Naive thymus-derived CD4-positive, alpha-beta T cell (primary cell): ENCODE measurements at regions not wholly inside any gene's neighbourhood (a gene's known extent, or its start where the extent isn't known, plus 50 kb on each side); places are given as distances from the start of the nearest gene placed in this dataset.

ENCODE experiments used
- ATAC-seq: fragments of 150-1000 bp; cut with Tn5 transposase; 2 replicates; pipeline ENCODE4 v1.10.0; 2021; ENCODE audit warnings: mild to moderate bottlenecking, moderate library complexity
- CTCF ChIA-PET: fragments of 350-600 bp; sonication (Branson Sonifier 250); formaldehyde crosslinking; loops from one replicate; lab custom pipeline; 2021; ENCODE audit warnings: antibody characterized with exemption; lab: Charles Lee
- POLR2A ChIA-PET: fragments of 350-600 bp; sonication (Branson Sonifier 250); formaldehyde crosslinking; loops from one replicate; lab custom pipeline; 2021; ENCODE audit warnings: antibody characterized with exemption, inconsistent platforms; lab: Charles Lee
- DNase-seq, 9 donors: peaks; one replicate each; pipeline versions ENCODE4 v3.0.0 to v3.0.0-alpha.2; 2020 to 2022; ENCODE audit warnings: mixed read lengths in 1 of 9
- H3K27ac ChIP-seq: one replicate; pipeline ENCODE4 v1.7.0; 2013; ENCODE audit warnings: mild to moderate bottlenecking, low read depth, low read length, moderate library complexity
- H3K27me3 ChIP-seq, 2 donors: one replicate each; pipeline ENCODE4 v1.7.0; 2013; ENCODE audit warnings: low read length in 2 of 2, mild to moderate bottlenecking in 2 of 2, moderate library complexity in 2 of 2; ENCODE audit not compliant: control insufficient read depth in 2 of 2, insufficient read depth in 2 of 2
- H3K36me3 ChIP-seq, 3 experiments: 1 replicate in 2 of 3; 2 replicates in 1 of 3; pipeline ENCODE4 v1.7.0; 2013; ENCODE audit warnings: low read length in 3 of 3, mild to moderate bottlenecking in 3 of 3, moderate library complexity in 1 of 3; ENCODE audit not compliant: insufficient read depth in 3 of 3, control insufficient read depth in 2 of 3
- H3K4me1 ChIP-seq, 2 donors: one replicate each; pipeline ENCODE4 v1.7.0; 2013; ENCODE audit warnings: low read length in 2 of 2, mild to moderate bottlenecking in 2 of 2, moderate library complexity in 1 of 2; ENCODE audit not compliant: control insufficient read depth in 2 of 2, insufficient read depth in 2 of 2
- H3K4me3 ChIP-seq: 2 replicates; pipeline ENCODE4 v1.7.0; 2013; ENCODE audit warnings: mild to moderate bottlenecking, low read length
- H3K9me3 ChIP-seq, 3 experiments: 1 replicate in 2 of 3; 2 replicates in 1 of 3; pipeline ENCODE4 v1.7.0; 2013; ENCODE audit warnings: low read length in 3 of 3; ENCODE audit not compliant: control insufficient read depth in 2 of 3
- H3K27ac Mint-ChIP-seq, 9 donors: one replicate each; pipeline ENCODE4 v1.8.0; 2020 to 2022; ENCODE audit warnings: mixed read lengths in 9 of 9, mild to moderate bottlenecking in 8 of 9, moderate library complexity in 5 of 9, inconsistent platforms in 2 of 9
- H3K27me3 Mint-ChIP-seq, 5 donors: one replicate each; pipeline ENCODE4 v1.8.0; 2021 to 2022; ENCODE audit warnings: mixed read lengths in 5 of 5, mild to moderate bottlenecking in 1 of 5
- H3K36me3 Mint-ChIP-seq, 5 donors: one replicate each; pipeline ENCODE4 v1.8.0; 2020 to 2022; ENCODE audit warnings: mixed read lengths in 5 of 5, mild to moderate bottlenecking in 3 of 5, inconsistent platforms in 1 of 5
- H3K4me1 Mint-ChIP-seq, 7 donors: one replicate each; pipeline ENCODE4 v1.8.0; 2020 to 2022; ENCODE audit warnings: mixed read lengths in 7 of 7, mild to moderate bottlenecking in 3 of 7, inconsistent platforms in 1 of 7
- H3K4me3 Mint-ChIP-seq, 10 donors: one replicate each; pipeline ENCODE4 v1.8.0; 2020 to 2022; ENCODE audit warnings: mild to moderate bottlenecking in 10 of 10, mixed read lengths in 10 of 10, moderate library complexity in 6 of 10, inconsistent platforms in 2 of 10
- H3K9me3 Mint-ChIP-seq, 11 donors: one replicate each; pipeline ENCODE4 v1.8.0; 2020 to 2022; ENCODE audit warnings: mixed read lengths in 11 of 11, mild to moderate bottlenecking in 4 of 11, inconsistent platforms in 1 of 11, moderate library complexity in 1 of 11
- intact Hi-C, 2 donors: fragments of 100-400 bp; cut with micrococcal nuclease; formaldehyde crosslinking; loops; one replicate each; pipeline ENCODE4 v1.15.1; 2023

GRCh38 chr15:61623746-61624145, 394.6 kb upstream of the RORA start:
- intact Hi-C loops, result no loop called here
- Histone ChIP-seq H3K36me3 (no peaks in the 10 kb centered on the region), H3K9me3 (no peaks in the 10 kb centered on the region), H3K27ac (no peak overlapping the region), H3K4me3 (no peak overlapping the region), H3K4me1 (no peaks in the 10 kb centered on the region), H3K27me3 (peaks cover 0 to 5% of the 10 kb centered on the region in 2 donors)
- ATAC-seq, result no peak
- Mint-ChIP-seq H3K4me1 (no peaks in the 10 kb centered on the region), H3K36me3 (no peaks in the 10 kb centered on the region), H3K4me3 (no peak overlapping the region), H3K27ac (peak overlapping the region in 1 of 9 donors; percentile 60), H3K27me3 (peaks cover 2 to 34% (median 21%) of the 10 kb centered on the region in 5 donors), H3K9me3 (peaks cover 0 to under 1% (median 0%) of the 10 kb centered on the region in 11 donors)
- CTCF ChIA-PET, result no interaction called here
- POLR2A ChIA-PET, result no interaction called here
- DNase-seq, result no peak

- no peak for ATAC-seq
- POLR2A ChIA-PET, result no interaction called here
- DNase-seq, result no peak
These were observed 392.8 kb upstream of the RORA start for GRCh38 chr15:61621865-61622264.

GRCh38 chr15:61621146-61621545, 392.0 kb upstream of the RORA start:
- peaks cover 2 to 33% (median 19%) of the 10 kb centered on the region in 5 donors for H3K27me3 Mint-ChIP-seq
- DNase-seq (no peak), ATAC-seq (no peak)
- Histone ChIP-seq H3K27me3 (no peaks in the 10 kb centered on the region), H3K4me1 (no peaks in the 10 kb centered on the region), H3K27ac (no peak overlapping the region), H3K4me3 (no peak overlapping the region), H3K9me3 (no peaks in the 10 kb centered on the region), H3K36me3 (no peaks in the 10 kb centered on the region)
- peaks cover 0 to 18% (median 5%) of the 10 kb centered on the region in 11 donors for H3K9me3 Mint-ChIP-seq
- H3K27ac Mint-ChIP-seq, result no peak overlapping the region
- ChIA-PET POLR2A (no interaction called here), CTCF (no interaction called here)
- H3K4me3 Mint-ChIP-seq, result no peak overlapping the region
- intact Hi-C loops, result no loop called here
- H3K4me1 Mint-ChIP-seq, result no peaks in the 10 kb centered on the region
- H3K36me3 Mint-ChIP-seq, result no peaks in the 10 kb centered on the region

More at GRCh38 chr15:61621865-61622264, 392.8 kb upstream of the RORA start:
- Histone ChIP-seq H3K4me3 (no peak overlapping the region), H3K27me3 (peaks cover 0 to 5% of the 10 kb centered on the region in 2 donors), H3K27ac (no peak overlapping the region), H3K9me3 (no peaks in the 10 kb centered on the region), H3K4me1 (no peaks in the 10 kb centered on the region), H3K36me3 (no peaks in the 10 kb centered on the region)
- Mint-ChIP-seq H3K36me3 (no peaks in the 10 kb centered on the region), H3K4me3 (no peak overlapping the region), H3K9me3 (peaks cover 0 to 13% (median 3%) of the 10 kb centered on the region in 11 donors), H3K27ac (no peak overlapping the region), H3K4me1 (no peaks in the 10 kb centered on the region), H3K27me3 (peaks cover 2 to 35% (median 23%) of the 10 kb centered on the region in 5 donors)
- intact Hi-C loops, result no loop called here
- CTCF ChIA-PET, result no interaction called here

DNA sequence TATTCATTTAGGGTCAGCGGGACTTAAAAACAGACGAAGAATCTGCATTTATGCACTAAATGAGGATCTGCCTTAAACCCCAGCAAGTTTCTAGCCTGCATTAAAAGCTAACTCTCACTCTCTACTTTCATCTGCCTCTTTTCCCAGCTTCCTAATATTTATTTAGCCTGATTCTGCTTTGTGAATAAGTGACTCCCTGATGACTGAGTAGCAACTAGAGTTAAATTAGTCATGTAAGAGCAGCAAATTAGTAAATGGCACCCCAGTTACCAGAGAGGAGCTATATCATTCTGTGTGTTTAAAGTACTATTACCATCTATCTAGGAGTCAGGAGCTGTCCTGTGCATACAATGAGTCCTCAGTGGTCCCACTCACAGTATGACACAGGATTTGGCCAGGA, 391.0 kb upstream of the RORA start:
- Histone ChIP-seq H3K27me3 (no peaks in the 10 kb centered on the region), H3K4me3 (no peak overlapping the region), H3K27ac (no peak overlapping the region), H3K36me3 (no peaks in the 10 kb centered on the region), H3K9me3 (peaks cover 0 to 8% (median 0%) of the 10 kb centered on the region in 3 experiments), H3K4me1 (no peaks in the 10 kb centered on the region)
- Mint-ChIP-seq H3K9me3 (peaks cover under 1 to 25% (median 11%) of the 10 kb centered on the region in 11 donors), H3K36me3 (no peaks in the 10 kb centered on the region), H3K4me3 (no peak overlapping the region), H3K4me1 (no peaks in the 10 kb centered on the region), H3K27me3 (peaks cover 3 to 32% (median 25%) of the 10 kb centered on the region in 5 donors), H3K27ac (no peak overlapping the region)
- intact Hi-C loops, result no loop called here
- no peak for ATAC-seq
- no peak for DNase-seq
- CTCF ChIA-PET, result no interaction called here
- POLR2A ChIA-PET, result no interaction called here

DNA sequence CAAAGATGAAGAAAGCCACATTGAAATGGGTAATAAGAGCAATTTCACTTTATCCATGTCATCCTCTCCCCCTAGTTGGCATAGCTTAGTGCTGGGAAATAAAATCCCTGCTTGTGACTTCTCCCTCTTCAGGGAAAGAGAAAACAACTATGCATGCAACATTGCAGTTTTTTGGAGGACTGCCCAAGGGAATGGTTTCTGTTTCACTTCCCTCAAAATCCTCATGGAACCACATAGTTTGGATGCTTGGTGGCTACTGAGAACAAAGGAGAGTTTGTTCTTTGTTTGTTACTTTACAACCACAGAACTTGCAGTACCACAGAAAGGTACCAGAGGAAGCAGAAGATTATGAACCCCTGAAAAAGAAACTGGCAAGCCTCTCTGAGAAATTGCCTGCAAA, 384.6 kb upstream of the RORA start:
- CTCF ChIA-PET, result no interaction called here
- ATAC-seq, result no peak
- no peak for DNase-seq
- Mint-ChIP-seq H3K9me3 (peaks cover 9 to 66% (median 31%) of the 10 kb centered on the region in 11 donors), H3K27ac (no peak overlapping the region), H3K27me3 (peaks cover 4 to 52% (median 49%) of the 10 kb centered on the region in 5 donors), H3K4me3 (no peak overlapping the region), H3K4me1 (no peaks in the 10 kb centered on the region), H3K36me3 (peaks cover 0 to 9% (median 0%) of the 10 kb centered on the region in 5 donors)
- Histone ChIP-seq H3K4me3 (no peak overlapping the region), H3K9me3 (peaks cover 0 to 27% (median 0%) of the 10 kb centered on the region in 3 experiments), H3K4me1 (no peaks in the 10 kb centered on the region), H3K36me3 (no peaks in the 10 kb centered on the region), H3K27me3 (no peaks in the 10 kb centered on the region), H3K27ac (no peak overlapping the region)
- POLR2A ChIA-PET, result no interaction called here
- intact Hi-C loops, result no loop called here

GRCh38 chr15:61613138-61613537, 384.0 kb upstream of the RORA start:
- CTCF ChIA-PET, result no interaction called here
- H3K27ac Mint-ChIP-seq, result no peak overlapping the region
- H3K27me3 Mint-ChIP-seq, result peaks cover 4 to 55% (median 52%) of the 10 kb centered on the region in 5 donors

GRCh38 chr15:61612111-61612510, 383.0 kb upstream of the RORA start:
- CTCF ChIA-PET, result no interaction called here
- POLR2A ChIA-PET, result no interaction called here
- Histone ChIP-seq H3K36me3 (no peaks in the 10 kb centered on the region), H3K4me1 (no peaks in the 10 kb centered on the region), H3K27ac (no peak overlapping the region), H3K9me3 (peaks cover 0 to 27% (median 0%) of the 10 kb centered on the region in 3 experiments), H3K4me3 (no peak overlapping the region), H3K27me3 (peaks cover 0 to 4% of the 10 kb centered on the region in 2 donors)
- H3K27ac Mint-ChIP-seq, result no peak overlapping the region
- no peak overlapping the region for H3K4me3 Mint-ChIP-seq
- H3K27me3 Mint-ChIP-seq, result peaks cover 4 to 55% (median 52%) of the 10 kb centered on the region in 5 donors
- no peak for DNase-seq
- H3K4me1 Mint-ChIP-seq, result no peaks in the 10 kb centered on the region
- H3K9me3 Mint-ChIP-seq, result peaks cover 9 to 61% (median 29%) of the 10 kb centered on the region in 11 donors
- no peak for ATAC-seq
- H3K36me3 Mint-ChIP-seq, result peaks cover 0 to 9% (median 0%) of the 10 kb centered on the region in 5 donors
- intact Hi-C loops, result no loop called here

More at GRCh38 chr15:61613138-61613537, 384.0 kb upstream of the RORA start:
- Mint-ChIP-seq H3K4me3 (no peak overlapping the region), H3K4me1 (no peaks in the 10 kb centered on the region), H3K36me3 (peaks cover 0 to 9% (median 0%) of the 10 kb centered on the region in 5 donors), H3K9me3 (peaks cover 9 to 64% (median 31%) of the 10 kb centered on the region in 11 donors)
- Histone ChIP-seq H3K36me3 (no peaks in the 10 kb centered on the region), H3K4me3 (no peak overlapping the region), H3K4me1 (no peaks in the 10 kb centered on the region), H3K27ac (no peak overlapping the region), H3K9me3 (peaks cover 0 to 27% (median 0%) of the 10 kb centered on the region in 3 experiments), H3K27me3 (peaks cover 0 to 4% of the 10 kb centered on the region in 2 donors)
- POLR2A ChIA-PET, result no interaction called here
- ATAC-seq (no peak), DNase-seq (no peak)
- intact Hi-C loops, result no loop called here
